Heart right ventricle (tissue), 16 donors: ENCODE measurements at regions not wholly inside any gene's neighbourhood (a gene's known extent, or its start where the extent isn't known, plus 50 kb on each side); places are given as distances from the start of the nearest gene placed in this dataset.
"Not testable (repeated sequence)": the region's sequence is repeated elsewhere in the genome, so short reads cannot be mapped to it uniquely, and the experiment has no call there.

Experiments
- ATAC-seq, 8 donors: fragments of 200-7000 bp; cut with Tn5 transposase; one replicate each; pipeline ENCODE4 v1.9.1; 2020; ENCODE audit warnings: mild to moderate bottlenecking in 8 of 8, moderate library complexity in 8 of 8, moderate number of reproducible peaks in 1 of 8
- DNase-seq, 2 donors: peaks; one replicate each; pipeline ENCODE4 v3.0.0-alpha.2; 2020
- H3K27ac ChIP-seq, 10 donors: fragments of 200-600 bp; sonication (generic) in 2 of 10; one replicate each; pipeline versions ENCODE4 v1.5.0 to v1.8.0; 2020 to 2022; ENCODE audit warnings: mild to moderate bottlenecking in 3 of 10
- H3K27me3 ChIP-seq, 7 donors: fragments of 200-600 bp; one replicate each; pipeline ENCODE4 v1.8.0; 2021 to 2022; ENCODE audit warnings: mild to moderate bottlenecking in 2 of 7
- H3K36me3 ChIP-seq, 9 donors: fragments of 200-600 bp; sonication (generic) in 1 of 9; one replicate each; pipeline versions ENCODE4 v1.5.0 to v1.8.0; 2020 to 2022; ENCODE audit warnings: mild to moderate bottlenecking in 2 of 9
- H3K4me1 ChIP-seq, 9 donors: fragments of 200-600 bp; sonication (generic) in 1 of 9; one replicate each; pipeline versions ENCODE4 v1.5.0 to v1.8.0; 2020 to 2022; ENCODE audit warnings: mild to moderate bottlenecking in 4 of 9
- H3K4me3 ChIP-seq, 10 donors: fragments of 200-600 bp; sonication (generic) in 2 of 10; one replicate each; pipeline versions ENCODE4 v1.5.0 to v1.8.0; 2020 to 2022; ENCODE audit warnings: mild to moderate bottlenecking in 7 of 10, moderate library complexity in 2 of 10
- H3K9me3 ChIP-seq, 11 donors: fragments of 200-600 bp in 10 of 11; sonication (generic) in 2 of 11; one replicate each; pipeline versions ENCODE4 v1.5.0 to v1.8.0; 2013 to 2022; ENCODE audit warnings: mild to moderate bottlenecking in 2 of 11, control low read depth in 1 of 11, moderate library complexity in 1 of 11
- WGBS, 2 donors: extraction: QIAGEN DNeasy Blood & Tissue Kit; methylation state at CpG; one replicate each; pipeline ENCODE4 v1.1.7; 2013; ENCODE audit warnings: inconsistent platforms in 1 of 2; 5-methylcytosine and 5-hydroxymethylcytosine counted together
- intact Hi-C, 10 donors: fragments of 100-400 bp; cut with DNase I; formaldehyde crosslinking; loops; one replicate each; pipeline versions ENCODE4 v1.11.1 to v1.14.2; 2022
- TF ChIP-seq, protein P1 (sequence below), 9 donors: fragments of 200-600 bp; sonication (generic) in 2 of 9; IDR thresholded peaks; one replicate each; pipeline versions ENCODE4 v1.5.0 to v1.8.0; 2021 to 2022; ENCODE audit warnings: antibody characterized with exemption in 9 of 9, mild to moderate bottlenecking in 5 of 9, moderate library complexity in 1 of 9
- donor health status: Arrhythmogenic right ventricular cardiomyopathy.
- donor health status: ischemic (EF 13 %, LVEDD 7.1; RV severe dilation, severe dysfunction).
- donor health status: healthy with polysubstance abuse.
- donor health status: DM: no; HTN: yes; CAD: no.
- donor health status: DM: no; HTN: no; CAD: no.
- donor health status: ischemic (EF 25% LVEDD 6.9; RV normal size, moderate dysfunction).
- donor health status: ischemic (EF 25% LVEDD 5.7; RV mildly dilated, moderate dysfunction).
- donor health status: healthy.
- donor health status: DM: yes; HTN: yes; CAD: no.
- donor health status: Ischemic cardiomyopathy.
- donor health status: ischemic (EF 35%, LVEDD 5.7; RV mildly dilated, moderate dysfunction).
- donor health status: nonischemic (EF 11% LVEDD 7.7; RV severe dilation, severe dysfunction).
- donor health status: DM: yes; HTN: yes; CAD: no.
- donor health status: PGD.
- donor health status: ischemic (EF 29% LVEDD 5.4; RV normal size, mild dysfunction).
- donor health status: nonischemic (EF 23%, LVEDD 6.1; RV moderate dilation, normal function).

DNA sequence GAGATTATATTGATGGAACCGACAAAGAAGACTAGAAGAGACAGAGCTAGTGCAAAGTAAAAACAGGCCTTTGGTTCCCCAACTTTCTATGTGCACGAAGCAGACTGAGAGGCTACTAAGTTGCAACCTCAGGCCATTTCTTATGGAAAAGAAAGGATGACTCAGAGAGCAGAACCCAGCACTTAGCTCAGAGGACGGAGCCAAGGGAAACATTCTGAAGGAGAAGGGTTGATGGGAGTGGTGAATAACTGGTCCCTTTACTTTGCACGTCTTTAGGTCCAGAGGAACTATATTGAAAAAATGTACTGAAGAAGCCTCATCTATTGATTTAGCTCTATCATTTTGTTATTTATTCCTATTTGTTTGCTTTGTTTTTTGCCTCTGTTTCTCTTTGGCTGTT, 182.1 kb downstream of the CPE start:
- Histone ChIP-seq H3K27me3 (no peaks in the 10 kb centered on the region), H3K9me3 (peaks cover 0 to 21% (median 0%) of the 10 kb centered on the region in 11 donors), H3K27ac (no peak overlapping the region), H3K4me3 (no peak overlapping the region), H3K4me1 (no peaks in the 10 kb centered on the region), H3K36me3 (no peaks in the 10 kb centered on the region)
- 86 to 93% methylated on average over 4 of the region's 4 CpGs for WGBS, 2 donors
- ATAC-seq = no peak
- TF ChIP-seq, protein P1, sequence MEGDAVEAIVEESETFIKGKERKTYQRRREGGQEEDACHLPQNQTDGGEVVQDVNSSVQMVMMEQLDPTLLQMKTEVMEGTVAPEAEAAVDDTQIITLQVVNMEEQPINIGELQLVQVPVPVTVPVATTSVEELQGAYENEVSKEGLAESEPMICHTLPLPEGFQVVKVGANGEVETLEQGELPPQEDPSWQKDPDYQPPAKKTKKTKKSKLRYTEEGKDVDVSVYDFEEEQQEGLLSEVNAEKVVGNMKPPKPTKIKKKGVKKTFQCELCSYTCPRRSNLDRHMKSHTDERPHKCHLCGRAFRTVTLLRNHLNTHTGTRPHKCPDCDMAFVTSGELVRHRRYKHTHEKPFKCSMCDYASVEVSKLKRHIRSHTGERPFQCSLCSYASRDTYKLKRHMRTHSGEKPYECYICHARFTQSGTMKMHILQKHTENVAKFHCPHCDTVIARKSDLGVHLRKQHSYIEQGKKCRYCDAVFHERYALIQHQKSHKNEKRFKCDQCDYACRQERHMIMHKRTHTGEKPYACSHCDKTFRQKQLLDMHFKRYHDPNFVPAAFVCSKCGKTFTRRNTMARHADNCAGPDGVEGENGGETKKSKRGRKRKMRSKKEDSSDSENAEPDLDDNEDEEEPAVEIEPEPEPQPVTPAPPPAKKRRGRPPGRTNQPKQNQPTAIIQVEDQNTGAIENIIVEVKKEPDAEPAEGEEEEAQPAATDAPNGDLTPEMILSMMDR (IDR thresholded peaks at IDR 0.05) = no peak
- DNase-seq = no peak
- intact Hi-C loops = no loop called here

DNA sequence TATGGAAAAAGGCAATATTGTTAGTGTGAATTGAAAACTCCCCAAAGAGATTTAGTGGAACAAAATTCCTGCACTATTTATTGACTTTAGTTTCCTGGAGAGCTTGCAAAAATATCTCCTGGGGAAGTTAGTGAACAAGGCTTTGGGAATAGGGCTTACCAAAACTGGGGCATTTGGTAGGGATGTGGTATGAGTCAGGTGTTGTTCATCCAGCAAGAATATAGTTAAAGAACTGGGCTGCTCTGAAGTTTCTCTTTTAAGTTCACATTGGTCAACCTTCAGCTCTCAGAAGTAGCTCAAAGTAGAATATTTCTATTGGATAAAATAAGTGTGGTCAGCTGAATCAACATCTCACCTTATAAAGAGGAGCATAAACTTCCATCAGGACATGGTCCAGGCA, 185.0 kb downstream of the CPE start:
- ATAC-seq = no peak
- intact Hi-C loops = no loop called here
- Histone ChIP-seq H3K27ac (no peak overlapping the region), H3K27me3 (no peaks in the 10 kb centered on the region), H3K9me3 (peaks cover 0 to 21% (median 0%) of the 10 kb centered on the region in 11 donors), H3K36me3 (no peaks in the 10 kb centered on the region), H3K4me3 (no peak overlapping the region), H3K4me1 (no peaks in the 10 kb centered on the region)
- no peak for DNase-seq
- TF ChIP-seq, protein P1 (IDR thresholded peaks at IDR 0.05) = no peak

DNA sequence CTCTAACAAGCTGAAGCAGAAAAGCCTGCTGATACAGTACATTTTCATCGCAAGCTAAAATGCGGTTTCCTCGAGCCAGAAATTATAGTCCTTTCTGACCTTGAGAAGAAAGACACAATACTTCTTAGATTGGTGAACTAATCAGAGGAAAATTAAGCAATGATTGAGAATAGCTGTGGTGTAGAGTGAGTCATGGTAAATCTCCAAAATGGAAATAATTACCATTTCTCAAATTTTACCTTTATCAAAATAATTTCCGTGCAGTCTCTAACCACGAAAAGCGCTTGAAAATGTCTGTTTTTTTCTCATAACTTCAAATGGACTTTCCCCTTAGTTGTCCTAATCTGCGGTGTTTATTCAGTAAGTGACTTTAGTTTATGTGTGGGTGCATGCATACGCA, 190.2 kb downstream of the CPE start:
- H3K4me3 ChIP-seq = no peak overlapping the region
- no peak overlapping the region for H3K27ac ChIP-seq
- TF ChIP-seq, protein P1 (IDR thresholded peaks at IDR 0.05) = no peak
- H3K27me3 ChIP-seq = no peaks in the 10 kb centered on the region
- no peaks in the 10 kb centered on the region for H3K36me3 ChIP-seq
- no peaks in the 10 kb centered on the region for H3K4me1 ChIP-seq
- ATAC-seq (no peak), DNase-seq (no peak)
- peaks cover 0 to 3% (median 0%) of the 10 kb centered on the region in 11 donors for H3K9me3 ChIP-seq
- intact Hi-C loops = no loop called here
- 95 to 97% methylated on average over 8 of the region's 8 CpGs for WGBS, 2 donors

DNA sequence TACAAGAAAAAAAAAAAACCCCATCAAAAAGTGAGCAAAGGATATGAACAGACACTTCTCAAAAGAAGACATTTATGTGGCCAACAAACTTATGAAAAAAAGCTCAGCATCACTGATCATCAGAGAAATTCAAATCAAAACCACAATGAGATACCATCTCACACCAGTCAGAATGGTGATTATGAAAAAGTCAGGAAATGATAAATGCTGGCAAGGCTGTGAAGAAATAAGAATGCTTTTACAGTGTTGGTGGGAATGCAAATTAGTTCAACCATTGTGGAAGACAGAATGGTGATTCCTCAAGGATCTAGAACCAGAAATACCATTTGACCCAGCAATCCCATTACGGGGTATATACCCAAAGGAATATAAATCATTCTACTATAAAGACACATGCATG, 192.7 kb downstream of the CPE start:
- H3K4me1 ChIP-seq, DNase-seq, ATAC-seq, H3K27ac ChIP-seq, H3K27me3 ChIP-seq, H3K9me3 ChIP-seq, H3K36me3 ChIP-seq, intact Hi-C loops, H3K4me3 ChIP-seq: not testable (repeated sequence)
- 88 to 91% methylated on average over 1 of the region's 1 CpG for WGBS, 2 donors

DNA sequence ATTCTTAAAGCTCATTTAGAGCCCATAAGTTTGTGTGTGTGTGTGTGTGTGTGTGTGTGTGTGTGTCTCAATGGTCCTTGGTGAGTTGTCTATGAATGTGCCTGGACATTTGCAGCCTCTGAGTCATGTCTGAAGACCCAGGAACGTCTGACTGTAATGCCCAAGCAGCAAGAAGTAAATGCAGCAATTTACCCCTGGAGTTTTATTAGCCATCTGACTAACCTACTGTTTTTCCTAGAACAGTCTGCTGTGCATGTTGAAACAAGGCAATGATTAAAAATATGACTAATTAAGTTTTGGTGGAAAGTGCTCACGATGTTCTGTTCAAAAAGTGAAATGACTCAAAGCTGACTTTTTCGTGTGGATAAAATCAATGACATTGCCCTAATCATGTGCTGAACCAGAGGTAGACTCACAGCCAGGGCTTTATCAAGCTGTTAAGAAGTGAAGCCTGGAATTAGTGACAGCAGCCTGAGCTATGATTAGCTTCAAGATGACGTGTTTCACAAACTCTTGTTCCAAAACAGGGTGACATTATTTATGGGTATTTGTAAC, 201.6 kb downstream of the CPE start:
- H3K27me3 ChIP-seq = no peaks in the 10 kb centered on the region
- WGBS, 2 donors = 12 to 21% methylated on average over 4 of the region's 4 CpGs
- no peaks in the 10 kb centered on the region for H3K36me3 ChIP-seq
- intact Hi-C loops = loop anchor here in 2 of 10 donors (2.0 to 5.0 kb wide), 2 partner anchors 50 to 52 kb away; no protein-coding TSS in a partner anchor
- TF ChIP-seq, protein P1 (IDR thresholded peaks at IDR 0.05) = no peak
- ATAC-seq = peak in 7 of 8 donors; percentile 78 to 99 (median 96)
- H3K9me3 ChIP-seq = peaks cover 0 to 3% (median 0%) of the 10 kb centered on the region in 11 donors
- peak in 1 of 2 donors; percentile 10 for DNase-seq
- H3K4me3 ChIP-seq = no peak overlapping the region
- peaks cover 0 to 13% (median 7%) of the 10 kb centered on the region in 9 donors for H3K4me1 ChIP-seq
- peak overlapping the region in 9 of 10 donors; percentile 22 to 78 (median 51) for H3K27ac ChIP-seq
